HG02798 (cell line): ENCODE measurements at regions not wholly inside any gene's neighbourhood (a gene's known extent, or its start where the extent isn't known, plus 50 kb on each side); places are given as distances from the start of the nearest gene placed in this dataset.
"Not testable (repeated sequence)": the region's sequence is repeated elsewhere in the genome, so short reads cannot be mapped to it uniquely, and the experiment has no call there.

Experiments used
- ATAC-seq: cut with Tn5 transposase; IDR thresholded peaks from one replicate; pipeline ENCODE4 v1.9.1; 2021; ENCODE audit warnings: mild to moderate bottlenecking; ENCODE audit not compliant: unreplicated experiment, poor library complexity

DNA sequence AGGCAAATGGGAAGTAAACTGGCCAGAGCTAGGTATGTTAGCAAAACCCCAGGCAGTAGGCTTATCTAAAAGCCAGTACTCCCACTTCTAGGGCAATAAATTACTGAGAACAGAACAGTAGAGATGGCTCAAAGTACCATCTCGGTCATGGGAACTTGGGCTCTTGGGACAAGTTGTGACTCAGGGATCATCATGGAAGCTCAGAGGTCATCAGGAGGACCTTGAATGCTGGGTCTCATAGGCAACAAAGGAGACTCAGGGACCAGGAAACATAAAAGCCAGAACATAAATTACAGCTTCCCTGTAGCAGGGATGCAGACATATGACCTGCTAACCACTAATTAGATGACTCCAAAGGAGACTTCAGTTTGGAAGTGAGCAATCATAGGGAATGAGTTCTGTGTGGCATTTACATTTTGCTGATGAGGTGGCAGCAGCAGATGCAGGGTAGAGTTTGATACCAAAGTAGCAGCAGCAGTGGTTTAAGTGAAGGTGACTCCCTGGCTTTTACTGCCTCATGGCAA, 97.6 kb upstream of the SCAF11 start:
- ATAC-seq, result no peak

GRCh38 chr12:46084666-46085631, 94.6 kb upstream of the SCAF11 start:
- ATAC-seq, result no peak

DNA sequence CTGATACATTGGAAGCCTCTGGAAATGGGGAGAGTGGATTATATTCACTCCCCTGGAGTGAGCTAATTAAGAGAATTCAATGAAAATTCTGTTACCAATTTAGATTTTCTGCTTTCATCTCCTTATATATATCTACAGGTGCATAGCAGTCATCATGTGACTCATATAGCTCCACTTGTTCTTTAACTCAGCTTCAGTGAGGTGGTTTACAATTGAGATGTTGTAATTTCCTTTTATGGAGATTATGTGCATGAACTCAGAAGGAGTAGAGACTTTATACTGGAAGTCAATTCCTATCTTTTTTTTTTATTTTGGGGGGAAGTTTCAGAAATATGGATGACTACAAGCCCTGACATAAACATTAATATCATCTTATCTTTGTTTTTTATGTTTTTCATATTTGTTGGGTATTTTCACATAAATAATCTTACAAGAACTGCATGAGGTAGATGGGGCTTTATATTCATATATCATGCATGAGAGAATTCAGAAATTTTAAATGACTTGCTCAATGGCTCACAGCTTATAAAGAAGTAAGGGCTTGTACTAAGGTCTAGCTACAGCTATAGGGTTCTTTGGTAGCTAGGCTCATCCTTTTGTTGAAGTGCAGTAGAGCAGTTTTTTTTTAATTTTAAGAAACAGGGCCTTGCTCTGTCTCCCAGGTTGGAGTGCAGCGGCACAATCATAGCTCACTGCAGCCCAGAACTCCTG, 92.3 kb upstream of the SCAF11 start:
- ATAC-seq, result no peak

DNA sequence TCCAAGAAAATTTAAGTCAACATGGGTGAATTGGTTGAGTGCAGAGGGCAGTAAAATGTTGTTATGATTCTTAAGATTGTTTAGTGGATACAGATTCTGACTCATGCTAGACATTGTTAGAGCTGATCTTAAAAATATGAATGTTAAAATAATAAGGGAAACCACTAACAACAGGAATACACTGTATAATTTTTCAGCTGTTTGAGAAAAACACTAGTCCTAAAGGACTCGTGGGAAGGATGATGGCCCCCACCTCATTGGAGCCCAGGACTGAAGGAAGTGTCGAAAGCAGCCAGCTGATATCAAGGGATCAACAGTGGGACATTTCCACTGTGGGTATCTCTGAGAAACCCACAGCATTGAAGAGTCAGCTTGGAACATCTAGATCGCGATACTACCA, 82.9 kb upstream of the SCAF11 start:
- ATAC-seq, result no peak

DNA sequence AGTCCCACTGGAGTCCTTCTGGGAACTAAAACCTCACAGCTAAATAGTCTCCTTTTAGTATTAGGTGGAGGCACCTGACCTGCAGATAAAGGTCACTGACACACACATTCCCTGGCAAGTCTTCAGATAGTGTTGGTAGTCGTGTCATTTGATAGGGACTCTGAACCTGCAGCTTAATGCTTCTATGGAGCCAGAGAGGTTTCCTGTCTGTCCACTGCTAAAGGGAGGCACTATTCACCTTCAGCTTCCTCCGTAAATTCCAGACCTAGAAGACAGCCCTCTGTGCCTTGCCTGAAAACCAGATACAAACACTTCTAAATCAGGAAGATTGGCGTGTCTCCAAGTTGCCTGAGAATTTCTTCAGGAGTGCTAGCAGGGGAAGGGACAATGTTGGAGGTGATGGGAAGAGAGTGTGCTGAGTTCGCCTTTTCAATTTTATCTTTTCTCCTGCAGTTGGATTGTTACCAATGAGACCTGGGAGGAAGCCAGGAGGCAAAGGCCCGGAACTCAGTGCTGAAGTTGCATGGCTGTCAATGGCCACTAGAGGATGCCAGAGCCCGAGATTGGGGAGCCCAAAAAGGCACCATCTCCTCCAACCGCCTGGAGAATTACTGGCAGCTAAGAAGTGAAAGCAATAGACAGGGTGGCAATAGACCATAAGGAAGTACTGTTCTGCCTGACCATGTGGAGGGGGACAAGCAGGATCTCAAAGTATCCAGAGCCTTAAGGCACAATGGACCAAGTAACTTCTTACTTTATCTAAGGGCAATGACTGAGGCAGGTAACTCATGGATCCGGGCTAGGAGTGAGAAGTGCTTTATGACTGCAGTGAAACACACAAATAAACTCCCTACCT, 81.6 kb upstream of the SCAF11 start:
- ATAC-seq, result peak; percentile 98

DNA sequence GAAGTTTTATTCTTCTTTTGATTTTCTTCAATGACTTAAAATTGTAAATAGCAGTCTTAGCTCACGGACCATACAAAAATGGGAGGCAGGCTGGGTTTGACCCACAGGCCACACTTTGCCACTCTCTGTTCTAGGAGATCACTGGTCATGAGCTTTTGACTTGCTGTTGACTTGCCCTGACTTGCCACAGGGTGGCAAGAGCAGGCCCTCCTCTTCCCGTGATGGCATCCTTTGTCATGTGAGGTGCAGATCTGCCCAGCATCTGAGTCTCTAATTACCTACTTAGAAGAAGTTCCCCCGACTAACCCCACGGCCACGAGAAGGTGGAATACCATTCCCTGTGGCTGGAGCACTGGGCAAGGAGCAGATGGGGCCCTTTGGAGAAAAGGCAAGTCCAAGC, 81.0 kb upstream of the SCAF11 start:
- ATAC-seq, result no peak

GRCh38 chr12:46067094-46067493, 76.7 kb upstream of the SCAF11 start:
- no peak for ATAC-seq

DNA sequence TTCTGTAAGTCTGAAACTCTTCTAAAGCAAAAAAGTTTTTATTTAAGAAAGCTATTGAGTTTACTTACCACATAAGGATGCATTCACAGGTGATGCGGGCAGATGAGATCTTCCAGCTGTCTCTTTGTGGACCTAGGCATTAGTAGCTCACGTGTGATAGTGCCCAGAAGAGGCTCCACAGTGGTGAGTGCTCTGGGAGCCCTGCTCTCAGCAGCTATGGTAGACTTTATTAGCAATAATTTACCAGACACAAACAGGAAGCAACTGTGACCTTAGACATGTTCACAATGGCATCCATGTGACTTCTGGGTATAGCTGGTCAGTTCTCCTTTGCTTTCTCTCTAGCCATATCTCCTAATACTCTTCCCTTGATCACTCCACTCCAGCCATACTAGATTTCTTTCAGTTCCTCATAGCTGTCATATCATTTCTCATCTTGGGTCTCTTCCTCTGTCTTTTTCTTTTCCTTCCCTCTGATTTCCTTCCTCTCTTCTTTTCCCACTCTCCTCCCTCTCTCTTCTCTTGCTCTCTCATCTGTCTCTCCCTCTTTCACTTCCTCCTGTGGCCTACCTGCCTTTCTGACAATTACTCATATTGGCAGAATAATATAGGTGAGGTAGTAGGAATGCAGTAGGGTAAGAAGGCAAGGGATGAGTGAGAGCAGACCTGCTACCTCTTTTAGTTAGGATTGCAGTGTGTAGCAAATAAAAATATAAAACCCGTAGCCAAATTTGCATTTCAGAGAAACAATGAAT, 75.2 kb upstream of the SCAF11 start:
- ATAC-seq, result peak; percentile 66

DNA sequence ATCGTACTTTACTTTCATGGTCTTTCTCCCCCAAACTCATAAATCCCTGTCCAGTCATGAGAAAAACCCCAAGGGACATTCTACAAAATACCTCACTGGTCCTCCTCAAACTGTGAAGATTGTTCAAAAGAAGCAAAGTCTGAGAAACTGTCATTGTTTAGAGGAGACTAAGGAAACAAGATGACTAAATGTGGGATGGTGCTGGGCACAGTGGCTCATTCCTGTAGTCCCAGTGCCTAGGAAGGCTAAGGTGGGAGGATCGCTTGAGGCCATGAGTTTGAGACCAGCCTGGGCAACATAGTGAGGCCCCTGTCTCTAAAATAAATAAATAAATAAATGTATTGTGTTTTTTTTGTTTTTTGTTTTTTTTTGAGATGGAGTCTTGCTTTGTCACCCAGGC, 74.2 kb upstream of the SCAF11 start:
- ATAC-seq, result no peak

- ATAC-seq, result not testable (repeated sequence)
These were observed 68.3 kb upstream of the SCAF11 start for GRCh38 chr12:46058697-46059096.

- ATAC-seq, result no peak
These were observed 60.4 kb upstream of the SCAF11 start for GRCh38 chr12:46050805-46051204.

DNA sequence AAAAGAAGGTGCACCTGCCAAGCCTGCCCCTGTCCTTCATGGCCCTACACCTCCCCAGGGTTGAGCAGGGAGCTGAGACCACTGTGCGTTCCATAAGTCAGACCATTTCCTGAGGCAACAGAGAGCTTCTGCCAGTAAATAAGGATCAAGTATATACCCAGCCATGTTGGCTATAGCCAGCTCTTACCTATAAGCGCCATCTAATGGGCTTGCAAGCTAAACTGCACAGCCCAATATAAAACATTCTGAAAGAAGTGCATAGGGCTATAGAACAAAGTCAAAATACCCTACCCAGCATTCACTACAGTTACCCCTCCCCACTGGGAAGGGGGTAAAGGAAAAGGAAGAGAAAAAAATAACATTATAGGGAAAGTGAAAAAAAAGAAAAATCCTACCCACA, 59.3 kb upstream of the SCAF11 start:
- ATAC-seq, result no peak

DNA sequence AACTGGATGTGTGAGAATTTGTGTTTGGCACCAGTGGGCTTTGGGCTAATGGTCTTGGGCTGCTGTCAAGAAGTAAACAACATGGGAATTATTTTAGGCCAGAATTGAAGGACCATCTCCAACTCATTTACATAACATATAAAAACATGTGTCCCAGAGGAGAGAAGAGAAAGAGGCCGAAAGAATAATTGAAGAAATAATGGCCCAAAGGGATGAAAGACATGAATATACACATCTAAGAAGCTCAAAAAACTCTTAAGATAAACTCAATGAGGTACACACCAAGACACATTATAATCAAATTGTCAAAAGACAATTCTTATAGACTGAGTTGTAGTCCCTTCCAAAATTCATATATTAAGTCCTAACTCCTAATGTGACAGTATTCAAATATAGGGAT, 56.1 kb upstream of the SCAF11 start:
- ATAC-seq, result no peak

GRCh38 chr12:46043972-46044520, 53.7 kb upstream of the SCAF11 start:
- ATAC-seq, result no peak
